Gastroesophageal sphincter (tissue), 3 donors: ENCODE measurements at regions not wholly inside any gene's neighbourhood (a gene's known extent, or its start where the extent isn't known, plus 50 kb on each side); places are given as distances from the start of the nearest gene placed in this dataset.

Source experiments
- CTCF ChIP-seq, 4 experiments: fragments of 200-600 bp in 2 of 4; fragments of 450-650 bp in 2 of 4; sonication (generic) in 1 of 4; IDR thresholded peaks; one replicate each; pipeline ENCODE4 v1.5.1; 2017 to 2019; ENCODE audit warnings: antibody characterized with exemption in 4 of 4, mild to moderate bottlenecking in 2 of 4, moderate library complexity in 2 of 4
- EP300 ChIP-seq: sonication (generic); formaldehyde crosslinking; IDR thresholded peaks from one replicate; pipeline ENCODE4 v1.6.1; 2017; ENCODE audit warnings: antibody characterized with exemption, mild to moderate bottlenecking
- POLR2A ChIP-seq, 2 donors: fragments of 450-650 bp; IDR thresholded peaks; one replicate each; pipeline ENCODE4 v1.6.1; 2017; ENCODE audit warnings: antibody characterized with exemption in 2 of 2, mild to moderate bottlenecking in 2 of 2, moderate library complexity in 1 of 2
- POLR2AphosphoS5 ChIP-seq: sonication (generic); formaldehyde crosslinking; IDR thresholded peaks from one replicate; pipeline ENCODE4 v1.6.1; 2017; ENCODE audit warnings: antibody characterized with exemption

DNA sequence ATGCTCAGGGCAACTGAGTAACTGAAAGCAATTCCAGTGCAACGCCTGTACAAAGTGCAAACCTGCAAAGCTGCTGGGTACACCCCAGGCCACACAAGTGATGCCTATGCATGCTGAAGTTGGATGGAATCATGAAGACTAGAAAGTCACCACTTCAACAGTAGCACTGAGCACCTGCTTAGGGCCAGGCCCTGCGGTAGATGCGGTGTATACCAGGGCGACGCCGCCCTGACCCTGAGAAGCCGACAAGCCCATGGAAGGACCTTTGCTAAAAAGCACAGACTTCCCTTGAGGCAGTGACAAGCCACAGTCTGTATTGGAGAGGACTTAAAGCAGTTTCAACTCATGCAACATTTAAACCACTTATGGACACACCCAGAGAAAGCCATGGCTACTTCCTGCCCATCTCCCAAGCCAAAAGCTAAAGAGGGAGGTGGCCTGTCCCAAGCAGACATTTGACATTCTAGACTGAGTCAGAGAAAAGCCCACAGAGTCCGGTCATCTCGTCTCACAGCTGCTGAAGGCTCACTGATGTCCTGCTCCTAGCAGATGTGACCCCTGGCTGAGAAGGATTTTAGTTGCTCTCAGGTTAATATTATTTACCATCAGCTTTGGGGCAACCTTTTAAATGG, 843.9 kb upstream of the TMEM132C start:
- TF ChIP-seq POLR2AphosphoS5, result no peak
- TF ChIP-seq POLR2A (IDR thresholded peaks at IDR 0.05), result no peak
- TF ChIP-seq CTCF (IDR thresholded peaks at IDR 0.05), result no peak
- no peak for TF ChIP-seq EP300
